Fibroblast of peridontal ligament (primary cell): ENCODE measurements at regions not wholly inside any gene's neighbourhood (a gene's known extent, or its start where the extent isn't known, plus 50 kb on each side); places are given as distances from the start of the nearest gene placed in this dataset.

ENCODE experiments used
- DNase-seq: peaks from one replicate; pipeline ENCODE4 v3.0.0-alpha.2; 2010; ENCODE audit errors: extremely low read depth

DNA sequence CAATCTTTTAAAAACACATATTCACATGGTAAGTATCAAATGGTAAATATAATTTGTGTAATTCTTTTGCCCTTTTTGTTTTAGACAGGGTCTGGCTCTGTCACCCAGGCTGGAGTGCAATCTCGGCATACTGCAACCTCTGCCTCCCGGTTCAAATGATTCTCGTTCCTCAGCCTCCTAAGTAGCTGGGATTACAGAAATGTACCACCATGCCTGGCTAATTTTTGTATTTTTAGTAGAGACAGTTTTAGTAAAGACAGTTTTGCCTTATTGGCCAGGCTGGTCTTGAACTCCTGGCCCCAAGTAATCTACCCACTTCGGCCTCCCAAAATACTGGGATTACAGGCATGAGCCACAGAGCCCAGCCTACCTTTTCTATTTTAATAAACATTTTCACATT lies 182.2 kb downstream of the MYCN start:
- DNase-seq, result no peak

DNA sequence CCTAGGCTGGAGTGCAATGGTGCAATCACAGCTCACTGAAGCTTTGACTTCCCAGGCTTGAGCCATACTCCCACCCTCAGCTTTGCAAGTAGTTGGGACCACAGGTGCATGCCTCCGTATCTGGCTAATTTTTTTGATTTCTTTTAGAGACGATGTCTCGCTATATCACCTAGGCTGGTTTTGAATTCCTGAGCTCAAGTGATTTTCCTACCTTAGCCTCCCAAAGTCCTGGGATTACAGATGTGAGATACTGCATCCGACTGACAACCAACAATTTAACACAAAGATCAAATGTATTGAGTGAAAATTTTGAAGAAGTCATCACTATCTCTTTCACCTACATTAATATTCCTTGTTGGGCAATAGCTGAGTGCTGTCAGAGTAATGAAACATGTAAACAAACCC lies 181.6 kb downstream of the MYCN start:
- no peak for DNase-seq

DNA sequence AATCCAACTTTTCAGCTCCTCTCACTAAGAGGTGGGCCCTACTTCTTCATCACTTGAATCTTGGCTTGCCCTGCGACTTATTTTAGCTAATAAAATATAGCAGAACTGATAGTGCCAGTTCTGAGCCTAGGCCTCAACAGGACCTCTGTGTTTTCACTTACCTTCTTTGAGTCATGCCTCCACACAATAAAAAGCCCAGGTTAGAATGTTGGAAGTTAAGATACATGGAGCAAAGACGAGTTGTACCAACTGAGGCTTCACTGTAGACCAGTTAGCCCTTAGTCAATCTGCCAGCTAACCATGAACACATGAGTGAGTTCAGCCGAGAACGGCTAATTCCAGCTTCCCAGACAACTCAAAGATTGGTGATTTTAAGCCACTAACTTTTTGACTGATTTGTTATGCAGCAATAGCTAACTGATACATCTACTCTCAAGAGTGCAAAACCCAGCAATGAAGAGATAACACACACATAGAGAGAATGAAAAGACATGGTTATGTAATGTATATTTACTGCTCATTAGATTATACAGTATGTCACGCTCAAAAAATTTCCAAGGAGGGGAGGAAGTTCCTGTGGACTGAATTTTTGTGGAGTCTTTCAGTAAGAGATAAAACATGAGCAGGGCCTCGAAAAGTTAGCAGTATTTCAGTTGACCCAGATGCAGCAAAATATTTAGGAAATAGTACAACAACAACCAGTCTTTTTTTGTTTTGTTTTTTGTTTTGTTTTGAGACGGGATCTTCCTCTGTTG lies 181.1 kb downstream of the MYCN start:
- no peak for DNase-seq

DNA sequence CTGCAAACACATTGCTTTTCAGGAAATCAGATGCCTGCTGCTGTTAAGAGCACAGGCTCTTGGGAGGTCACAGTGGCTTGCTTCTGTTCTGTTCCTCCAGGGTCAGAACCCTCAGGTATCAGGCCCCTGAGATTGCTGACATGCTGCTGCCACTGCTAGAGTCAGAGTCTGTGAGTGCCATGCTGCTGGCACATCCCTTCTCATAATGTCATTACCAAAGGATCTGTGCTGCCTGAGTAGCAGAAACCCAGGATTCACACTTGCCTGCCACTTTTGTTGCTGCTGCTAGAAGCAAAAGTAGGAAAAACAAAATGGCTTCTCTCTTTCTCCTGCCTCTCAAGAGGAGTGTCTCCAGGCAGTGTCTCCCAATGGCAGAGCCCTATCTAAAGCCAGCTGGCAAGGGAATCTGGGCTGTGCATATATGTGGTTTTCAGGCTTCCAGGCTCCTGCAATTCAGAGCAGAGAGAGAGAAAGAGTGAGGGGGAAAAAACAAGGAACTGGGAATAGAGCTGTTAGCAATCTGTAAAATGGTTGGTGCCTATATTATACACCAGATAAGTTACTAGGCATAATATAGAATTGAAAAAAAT lies 180.3 kb downstream of the MYCN start:
- no peak for DNase-seq

DNA sequence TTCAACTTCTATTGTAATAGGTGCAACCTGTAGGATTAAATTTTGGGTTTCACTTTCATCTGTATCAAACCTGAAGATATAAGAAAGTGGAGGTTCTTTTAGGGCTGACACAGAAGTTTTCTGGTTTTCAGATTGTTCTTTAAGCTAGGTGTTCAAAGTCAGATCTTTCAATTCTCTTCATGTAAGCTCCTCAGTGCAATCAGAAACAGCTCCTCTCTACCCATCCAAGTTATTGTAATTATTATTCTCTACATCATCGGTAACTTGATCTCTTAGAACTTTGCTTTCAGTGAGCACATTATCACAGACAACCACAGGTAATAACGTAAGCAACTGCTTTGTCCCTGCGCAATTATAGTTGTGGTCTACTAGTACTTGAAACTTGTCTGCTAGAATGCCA lies 179.4 kb downstream of the MYCN start:
- DNase-seq, result no peak

DNA sequence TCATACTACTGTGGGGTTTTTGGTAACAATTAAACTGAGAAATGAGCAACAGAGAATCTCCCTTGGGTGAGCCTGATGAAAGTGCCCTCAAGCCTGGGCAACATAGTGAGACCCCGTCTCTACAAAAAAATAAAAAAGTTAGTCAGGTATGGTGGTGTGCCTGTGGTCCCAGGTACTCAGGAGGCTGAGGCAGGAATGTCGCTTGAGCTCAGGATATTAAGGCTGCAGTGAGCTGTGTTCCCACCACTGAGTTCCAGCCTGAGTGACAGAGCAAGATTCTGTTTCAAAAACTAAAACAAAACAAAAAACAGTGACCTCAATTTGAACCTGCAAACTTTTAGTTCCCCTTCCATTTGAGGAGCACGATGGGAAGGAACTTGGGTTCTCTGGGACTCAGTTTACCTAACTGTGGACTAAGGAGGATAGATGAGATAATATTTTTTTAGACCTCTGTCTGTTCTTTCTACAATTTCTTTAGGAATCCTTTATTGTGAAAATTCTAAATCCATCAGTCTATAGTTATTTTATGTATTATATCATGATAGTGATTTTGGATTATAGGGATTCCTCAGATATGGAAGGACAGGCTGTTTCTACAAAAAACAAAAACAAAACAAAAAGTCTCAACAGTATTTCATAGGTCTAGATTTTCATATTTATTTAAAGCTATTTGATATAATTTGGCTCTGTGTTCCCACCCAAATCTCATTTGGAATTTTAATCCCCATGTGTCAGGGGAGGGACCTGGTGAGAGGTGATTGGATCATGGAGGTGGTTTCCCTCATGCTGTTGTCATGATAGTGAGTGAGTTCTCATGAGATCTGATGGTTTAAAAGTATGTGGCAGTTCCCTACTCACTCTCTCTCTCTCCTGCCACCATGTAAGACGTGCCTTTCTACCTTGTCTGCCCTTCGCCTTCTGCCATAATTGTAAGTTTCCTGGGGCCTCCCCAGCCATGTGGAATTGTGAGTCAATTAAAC lies 178.6 kb downstream of the MYCN start:
- DNase-seq, result no peak

DNA sequence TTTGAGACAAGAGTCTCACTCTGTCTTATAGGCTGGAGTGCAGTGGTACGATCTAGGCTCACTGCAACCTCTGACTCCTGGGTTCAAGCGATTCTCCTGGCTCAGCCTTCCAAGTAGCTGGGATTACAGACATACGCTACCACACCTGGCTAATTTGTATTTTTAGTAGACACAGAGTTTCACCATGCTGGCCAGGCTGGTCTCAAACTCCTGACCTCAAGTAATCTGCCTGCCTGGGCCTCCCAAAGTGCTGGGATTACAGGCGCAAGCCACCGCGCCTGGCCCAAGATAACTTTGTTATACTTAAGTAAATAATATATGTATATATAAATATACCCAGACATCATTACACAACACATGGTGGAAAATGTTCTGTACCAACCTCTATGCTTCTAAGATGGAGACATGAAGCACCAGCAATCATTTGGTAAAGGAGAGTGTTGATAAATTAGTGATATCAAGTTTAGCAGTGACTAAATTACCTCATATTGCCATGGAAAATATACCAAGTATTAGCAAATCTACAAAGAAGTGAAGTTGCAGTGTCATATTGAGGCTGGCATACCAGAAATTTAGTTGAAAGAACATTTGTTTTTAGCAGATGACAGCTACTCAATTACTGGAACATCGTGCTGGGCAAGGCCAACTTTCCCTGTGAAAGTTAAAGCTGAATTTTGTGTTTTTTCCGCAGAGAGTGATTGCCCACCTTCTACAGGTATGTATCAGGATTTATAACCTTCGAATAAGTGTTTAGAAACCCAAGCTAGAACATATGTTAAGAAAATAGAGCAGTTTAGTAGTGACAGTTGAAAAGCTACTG lies 177.7 kb downstream of the MYCN start:
- no peak for DNase-seq

DNA sequence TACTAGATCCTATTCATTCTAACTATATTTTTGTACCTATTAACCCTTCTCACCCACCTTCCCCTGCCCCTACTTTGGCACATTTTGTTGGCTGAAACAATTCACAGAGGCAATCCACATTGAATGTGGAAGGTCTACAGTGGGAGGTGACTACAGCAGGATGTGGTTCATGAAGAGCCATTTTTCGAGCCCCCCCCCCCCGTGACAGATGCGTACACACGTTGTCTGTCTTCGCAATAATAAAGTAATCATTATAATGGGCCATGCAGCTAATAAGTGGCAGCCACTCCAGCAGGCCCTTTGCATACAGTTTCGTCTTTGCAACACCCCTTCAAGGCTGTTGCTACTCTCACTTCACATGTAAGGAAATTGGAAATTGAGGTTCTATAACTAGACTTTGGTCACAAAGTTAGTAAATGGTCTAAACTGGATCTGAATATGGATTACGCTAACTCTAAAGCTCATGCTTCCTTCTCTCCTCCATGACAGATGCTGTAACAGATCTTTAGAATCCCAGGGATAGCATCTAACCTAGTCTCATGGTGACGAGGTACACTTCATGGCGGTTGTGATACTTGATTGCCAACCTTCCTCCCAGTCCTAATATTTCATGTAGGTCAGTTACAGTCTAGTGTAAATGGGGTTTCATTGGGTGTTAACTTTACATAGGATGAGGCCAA lies 176.8 kb downstream of the MYCN start:
- no peak for DNase-seq

DNA sequence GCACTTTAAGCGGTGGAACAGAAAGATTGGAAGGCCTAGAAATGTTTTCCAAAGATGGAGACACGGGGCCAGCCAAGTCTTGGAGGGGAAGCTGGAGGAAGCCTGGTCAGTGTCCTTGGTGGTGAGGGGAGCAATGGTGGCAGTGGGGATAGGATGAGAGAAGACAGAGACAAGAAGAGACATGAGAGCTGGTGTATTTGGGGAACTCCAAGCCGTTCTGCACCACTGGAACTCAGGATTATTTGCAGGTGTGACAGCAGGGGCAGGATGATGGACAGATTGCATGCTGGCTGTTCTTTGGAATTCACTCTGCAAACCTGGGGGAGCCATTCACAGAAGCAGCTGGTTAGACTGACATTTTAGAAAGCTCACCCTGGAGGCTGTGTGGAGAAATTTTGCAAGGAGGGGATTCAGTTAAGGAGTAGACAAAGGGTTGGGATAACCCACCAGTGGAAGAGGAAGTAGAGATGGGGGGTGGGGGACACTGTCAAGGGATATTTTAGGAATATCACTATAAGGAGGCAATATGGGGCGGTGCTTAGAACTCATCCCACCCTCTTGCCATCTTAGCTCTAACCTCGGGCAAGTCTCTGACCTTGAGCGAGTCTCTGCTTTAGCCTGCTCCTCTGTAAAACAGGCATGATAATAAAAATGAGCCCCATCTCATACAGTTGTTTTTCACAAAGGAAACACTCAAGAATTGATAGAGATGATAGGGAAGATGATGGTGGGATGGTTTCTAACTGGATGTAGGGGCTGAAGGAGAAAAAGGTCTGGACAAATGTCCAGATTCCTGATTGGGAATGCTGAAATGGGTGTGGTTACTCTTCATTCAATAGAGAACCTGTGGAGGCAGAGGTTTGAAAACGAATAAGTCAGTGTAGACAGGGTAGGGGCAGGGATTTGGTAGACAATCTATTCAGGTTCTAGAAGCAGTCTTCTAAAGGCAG lies 175.8 kb downstream of the MYCN start:
- DNase-seq, result no peak

DNA sequence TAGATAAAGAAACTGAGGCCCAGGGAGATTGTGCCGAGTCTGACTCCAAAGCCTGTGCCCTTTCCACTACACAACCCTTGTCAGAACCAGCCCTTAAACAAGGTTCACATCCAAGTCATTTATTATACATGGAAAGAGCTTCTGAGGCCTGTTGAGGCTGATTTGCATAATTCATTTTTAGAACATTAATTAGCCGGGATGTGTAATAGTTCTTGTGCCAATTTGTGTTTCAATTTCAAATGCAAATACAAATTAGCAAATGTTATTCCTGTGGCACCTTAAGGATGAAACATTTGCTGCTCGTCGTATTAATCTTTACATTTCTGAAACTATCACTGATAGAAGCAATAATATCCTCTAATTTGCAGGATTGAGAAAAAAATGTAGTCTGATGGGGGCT lies 174.9 kb downstream of the MYCN start:
- DNase-seq, result no peak

DNA sequence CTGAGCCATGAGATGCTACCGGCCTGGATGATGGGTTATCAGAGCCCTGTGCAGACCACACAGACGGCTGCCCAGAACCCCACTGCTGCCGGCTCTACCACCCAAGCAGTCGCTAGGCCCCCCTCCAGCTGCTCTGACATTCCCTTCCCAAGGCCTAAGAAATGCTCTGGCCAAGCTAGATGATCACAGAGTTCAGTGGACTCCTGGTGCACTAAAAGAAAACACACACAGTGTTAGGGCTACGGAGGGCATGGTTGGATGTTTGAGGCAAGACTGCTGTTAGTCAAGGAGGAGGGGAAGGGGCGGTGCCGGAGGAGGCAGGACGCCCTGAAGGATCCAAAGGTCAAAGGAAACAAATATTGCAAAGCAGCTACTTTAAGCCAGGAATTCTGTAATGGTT lies 174.5 kb downstream of the MYCN start:
- no peak for DNase-seq

DNA sequence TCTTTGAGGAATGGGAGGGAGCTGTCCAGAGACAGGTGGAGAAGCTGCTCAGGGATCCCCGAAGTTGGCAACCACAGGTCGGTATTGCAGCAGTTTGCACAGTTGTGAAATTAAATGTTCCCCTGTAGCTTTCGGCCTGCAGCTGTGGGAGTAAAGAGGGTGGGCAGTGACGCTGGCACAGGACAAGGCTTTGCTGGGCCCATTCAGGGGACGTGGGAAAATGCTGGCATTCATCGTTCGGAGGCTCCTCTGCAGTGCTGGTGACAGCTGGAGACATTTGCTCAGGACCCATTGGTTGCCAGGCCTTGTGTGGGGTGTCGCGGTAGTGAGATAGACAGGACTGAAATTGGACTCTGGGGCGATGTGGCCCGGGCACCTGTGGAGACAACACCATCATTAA lies 173.7 kb downstream of the MYCN start:
- DNase-seq, result no peak

DNA sequence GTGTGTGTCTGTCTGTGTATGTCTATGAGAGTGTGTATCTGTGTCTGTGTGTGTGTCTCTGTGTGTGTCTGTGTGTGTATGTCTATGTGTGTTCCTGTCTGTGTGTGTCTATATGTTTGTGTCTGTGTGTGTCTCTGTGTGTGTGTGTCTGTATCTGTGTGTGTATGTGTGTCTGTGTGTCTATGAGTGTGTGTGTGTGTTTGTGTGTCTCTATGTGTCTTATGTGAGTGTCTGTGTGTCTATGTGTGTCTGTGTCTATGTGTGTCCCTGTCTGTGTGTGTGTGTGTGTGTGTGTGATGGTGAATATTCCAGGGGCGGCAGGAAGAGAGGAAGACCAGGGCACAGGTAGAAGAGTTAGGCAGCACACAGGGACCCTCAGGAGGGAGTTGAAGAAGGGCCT lies 173.2 kb downstream of the MYCN start:
- no peak for DNase-seq

DNA sequence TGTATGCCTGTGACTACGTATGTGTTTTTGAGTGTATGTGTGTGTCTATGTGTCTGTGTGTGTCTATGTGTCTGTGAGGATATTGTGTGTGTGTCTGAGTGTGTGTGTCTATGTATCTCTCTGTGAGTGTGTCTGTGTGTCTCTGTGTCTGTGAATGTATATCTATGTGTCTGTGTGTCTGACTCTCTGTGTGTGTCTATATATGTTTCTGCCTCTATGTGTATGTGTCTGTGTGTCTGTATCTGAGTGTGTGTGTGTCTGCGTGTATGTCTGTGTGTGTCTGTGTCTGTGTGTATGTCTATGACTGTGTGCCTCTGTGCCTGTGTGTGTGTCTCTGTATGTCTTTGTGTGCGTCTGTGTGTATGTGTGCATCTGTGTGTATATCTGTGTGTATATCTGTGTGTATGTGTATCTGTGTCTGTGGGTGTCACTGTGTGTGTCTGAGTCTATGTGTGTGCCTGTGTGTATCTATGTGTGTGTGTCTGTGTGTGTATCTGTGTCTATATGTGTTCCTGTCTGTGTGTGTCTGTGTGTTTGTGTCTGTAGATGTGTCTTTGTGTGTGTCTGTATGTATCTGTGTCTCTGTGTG lies 172.7 kb downstream of the MYCN start:
- DNase-seq, result no peak

DNA sequence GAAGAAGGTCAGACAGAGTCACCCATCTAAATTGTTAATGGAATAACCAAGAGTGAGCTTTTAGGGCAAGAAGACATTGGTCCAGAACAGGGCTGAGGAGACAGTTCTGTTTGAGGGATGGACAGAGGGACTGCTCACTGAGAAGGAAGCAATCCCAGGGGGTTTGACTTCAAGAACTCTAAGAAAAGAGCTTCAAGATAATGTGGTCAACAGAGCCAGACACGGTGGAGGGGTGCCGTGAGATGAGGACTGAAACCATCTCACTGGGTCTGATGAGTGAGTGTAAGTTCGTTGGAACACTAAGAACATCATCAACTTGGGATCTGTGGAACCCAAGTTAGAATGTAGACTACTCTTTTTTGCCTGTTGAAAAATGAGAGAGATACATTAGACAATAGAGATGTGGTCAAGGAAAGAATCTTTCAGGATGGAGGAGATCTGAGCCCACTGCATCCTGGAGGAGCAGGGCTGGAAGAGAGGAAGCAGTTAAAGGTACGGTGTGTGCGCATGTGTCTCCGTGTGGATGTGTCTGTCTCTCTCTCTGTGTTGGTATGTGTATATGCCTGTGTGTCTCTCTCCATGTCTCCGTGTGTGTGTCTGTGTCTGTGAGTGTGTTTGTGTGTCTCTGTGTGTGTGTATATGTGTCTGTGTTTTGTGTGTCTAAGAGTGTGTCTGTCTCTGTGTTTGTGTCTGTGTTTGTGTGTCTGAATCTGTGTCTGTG lies 172.1 kb downstream of the MYCN start:
- no peak for DNase-seq

DNA sequence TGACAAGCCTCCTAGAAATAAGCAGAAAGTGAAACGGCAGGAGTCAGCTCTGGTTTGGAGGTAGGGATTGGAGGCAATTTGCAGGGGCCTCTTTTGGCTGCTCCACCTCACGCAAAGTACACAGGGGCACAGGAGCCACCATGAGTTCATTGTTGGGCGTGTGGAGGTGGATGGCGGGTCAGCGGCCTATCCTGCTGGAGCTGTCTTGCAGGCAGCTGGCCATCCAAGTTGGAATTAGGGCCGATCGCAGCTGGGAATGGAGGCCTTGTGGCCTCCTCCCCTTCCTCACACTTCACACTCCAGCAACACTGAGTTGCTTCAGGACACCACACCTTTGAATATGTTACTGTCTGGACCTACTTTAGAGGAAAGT lies 171.5 kb downstream of the MYCN start:
- DNase-seq, result no peak

DNA sequence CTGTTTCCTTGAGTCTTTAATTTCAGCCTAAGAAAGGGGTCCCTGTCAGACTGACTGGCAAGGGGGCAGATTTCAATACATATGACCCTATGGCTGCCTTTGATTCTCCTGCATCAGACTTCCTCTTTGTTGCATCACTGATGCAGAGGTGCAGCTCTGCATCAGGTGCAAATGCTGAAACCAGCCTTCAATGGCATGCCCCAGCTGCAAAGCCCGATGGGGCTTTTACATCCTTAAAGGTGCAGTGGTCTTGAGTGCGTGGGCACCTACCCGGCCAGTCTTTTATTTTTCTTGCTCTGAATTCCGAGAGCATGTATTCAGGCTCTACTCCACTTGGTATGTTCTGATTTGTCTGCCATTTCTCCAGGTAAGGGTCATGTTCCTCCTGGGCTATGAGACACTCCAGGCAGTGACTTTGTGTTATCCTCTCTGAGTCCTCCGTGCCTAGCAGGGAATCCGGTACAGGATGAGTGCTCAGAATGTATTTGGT lies 169.5 kb downstream of the MYCN start:
- DNase-seq, result no peak

DNA sequence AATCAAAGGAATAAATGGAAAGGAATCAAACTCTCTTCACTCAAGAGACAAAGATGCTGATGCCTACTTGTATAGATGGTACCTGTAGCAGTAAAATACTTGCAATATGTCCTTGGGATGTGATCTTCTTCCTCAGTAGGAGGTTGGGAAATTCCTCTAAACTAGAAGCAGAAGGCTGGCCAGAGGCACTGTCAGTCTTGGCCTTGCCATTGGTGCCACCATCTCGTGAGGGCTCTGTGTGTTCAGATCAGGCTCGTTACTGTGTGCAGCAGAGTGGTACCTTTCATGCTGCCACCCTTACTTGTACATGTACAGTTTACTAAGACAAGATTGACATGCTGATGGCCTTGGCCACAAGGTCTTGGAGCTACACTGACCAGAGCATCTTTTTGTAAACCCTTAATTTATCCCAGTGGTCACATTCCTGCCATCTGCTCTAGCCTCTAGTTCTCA lies 169.0 kb downstream of the MYCN start:
- no peak for DNase-seq

DNA sequence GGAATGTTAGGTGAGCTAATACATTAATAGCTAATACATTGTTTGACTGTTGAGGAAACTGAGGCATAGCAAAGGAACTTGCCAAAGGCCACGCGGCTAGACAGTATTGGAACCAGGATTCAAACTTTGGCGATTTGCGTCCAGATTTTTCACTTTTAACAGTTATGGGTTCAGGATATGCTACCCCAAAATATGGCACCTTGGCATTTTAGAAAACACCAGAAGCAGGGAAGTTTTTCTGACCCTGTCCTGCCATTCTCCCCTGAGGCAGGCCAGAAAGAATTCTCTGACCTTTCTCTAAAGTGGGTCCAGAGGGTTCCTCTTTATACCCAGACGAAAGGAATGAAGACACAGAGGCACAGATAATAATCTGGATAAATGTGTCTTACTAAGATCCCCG lies 166.9 kb downstream of the MYCN start:
- no peak for DNase-seq
